ENCODE measurements at regions not wholly inside any gene's neighbourhood (a gene's known extent, or its start where the extent isn't known, plus 50 kb on each side); places are given as distances from the start of the nearest gene placed in this dataset.

- no peak for DNase-seq
- in situ Hi-C loops (cut with MboI; ENCODE audit: low pct_ligation_motif_present in 1 of 4, low pct_unique_long_range_greater_than_20kb in 1 of 4, low sequenced_read_pairs in 3 of 4) = no loop called here
- intact Hi-C loops (cut with DNase I; ENCODE audit: low total_unique reads) = no loop called here
- no peak for TF ChIP-seq EP300 (IDR thresholded peaks at IDR 0.05; ENCODE audit: low read depth)
- no peak for TF ChIP-seq POLR2AphosphoS5 (IDR thresholded peaks at IDR 0.05)
- no peak for TF ChIP-seq CTCF (IDR thresholded peaks at IDR 0.05)
- no peak for TF ChIP-seq POLR2A (IDR thresholded peaks at IDR 0.05)
- H3K4me1 ChIP-seq = no peaks in the 10 kb centered on the region
- no peak overlapping the region for H3K4me3 ChIP-seq
- no peak overlapping the region for H3K27ac ChIP-seq
- H3K9me3 ChIP-seq = no peaks in the 10 kb centered on the region
- WGBS, 2 donors (ENCODE audit: low coverage in 1 of 2) = 75 to 80% methylated on average over 2 of the region's 2 CpGs
- H3K27me3 ChIP-seq = no peaks in the 10 kb centered on the region
- no peaks in the 10 kb centered on the region for H3K36me3 ChIP-seq
These were observed 226.0 kb upstream of the DMAC1 start for GRCh38 chr9:8025551-8025950.

DNA sequence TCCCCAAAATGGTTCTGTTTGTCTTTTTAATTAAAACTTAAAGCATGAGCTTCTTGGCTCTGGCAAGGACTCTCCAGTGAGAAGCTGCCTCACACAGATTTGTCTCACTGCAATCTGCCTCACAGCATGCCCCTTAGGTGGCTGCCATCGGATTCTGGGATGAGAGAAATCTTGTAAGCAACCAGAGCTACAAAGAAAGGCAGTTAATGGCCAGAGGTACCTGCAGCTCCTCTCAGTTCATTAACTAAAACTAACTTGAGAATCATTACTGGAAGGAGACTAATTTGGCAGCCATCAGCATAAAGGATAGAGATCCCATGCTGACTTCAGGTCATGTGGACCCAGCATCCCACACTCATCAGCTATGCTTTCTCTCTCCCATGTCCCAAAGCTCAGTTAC is 220.6 kb upstream of the DMAC1 start:
- Histone ChIP-seq H3K4me1 (no peaks in the 10 kb centered on the region), H3K27ac (no peak overlapping the region), H3K9me3 (no peaks in the 10 kb centered on the region), H3K36me3 (no peaks in the 10 kb centered on the region), H3K27me3 (no peaks in the 10 kb centered on the region), H3K4me3 (no peak overlapping the region)
- no peak for TF ChIP-seq POLR2A (IDR thresholded peaks at IDR 0.05)
- TF ChIP-seq EP300 (IDR thresholded peaks at IDR 0.05; ENCODE audit: low read depth) = no peak
- TF ChIP-seq POLR2AphosphoS5 (IDR thresholded peaks at IDR 0.05) = no peak
- TF ChIP-seq CTCF (IDR thresholded peaks at IDR 0.05) = no peak
- in situ Hi-C loops (cut with MboI; ENCODE audit: low pct_ligation_motif_present in 1 of 4, low pct_unique_long_range_greater_than_20kb in 1 of 4, low sequenced_read_pairs in 3 of 4) = no loop called here
- WGBS, 2 donors (ENCODE audit: low coverage in 1 of 2) = 50 to 76% methylated on average over 1 of the region's 1 CpG
- intact Hi-C loops (cut with DNase I; ENCODE audit: low total_unique reads) = no loop called here
- no peak for DNase-seq

GRCh38 chr9:8019636-8020035 is 220.1 kb upstream of the DMAC1 start:
- no peak for DNase-seq
- Histone ChIP-seq H3K27ac (no peak overlapping the region), H3K4me1 (no peaks in the 10 kb centered on the region), H3K4me3 (no peak overlapping the region), H3K36me3 (no peaks in the 10 kb centered on the region), H3K9me3 (no peaks in the 10 kb centered on the region), H3K27me3 (no peaks in the 10 kb centered on the region)
- TF ChIP-seq CTCF (IDR thresholded peaks at IDR 0.05) = no peak
- no peak for TF ChIP-seq POLR2A (IDR thresholded peaks at IDR 0.05)
- no peak for TF ChIP-seq EP300 (IDR thresholded peaks at IDR 0.05; ENCODE audit: low read depth)
- no peak for TF ChIP-seq POLR2AphosphoS5 (IDR thresholded peaks at IDR 0.05)
- in situ Hi-C loops (cut with MboI; ENCODE audit: low pct_ligation_motif_present in 1 of 4, low pct_unique_long_range_greater_than_20kb in 1 of 4, low sequenced_read_pairs in 3 of 4) = no loop called here
- intact Hi-C loops (cut with DNase I; ENCODE audit: low total_unique reads) = no loop called here
- 85 to 86% methylated on average over 2 to 3 of the region's 3 CpGs for WGBS, 2 donors (ENCODE audit: low coverage in 1 of 2)

- H3K36me3 ChIP-seq = no peaks in the 10 kb centered on the region
- no peaks in the 10 kb centered on the region for H3K9me3 ChIP-seq
- no peaks in the 10 kb centered on the region for H3K27me3 ChIP-seq
- intact Hi-C loops (cut with DNase I; ENCODE audit: low total_unique reads) = no loop called here
- TF ChIP-seq POLR2A (IDR thresholded peaks at IDR 0.05) (no peak), POLR2AphosphoS5 (IDR thresholded peaks at IDR 0.05) (no peak), CTCF (IDR thresholded peaks at IDR 0.05) (no peak), EP300 (IDR thresholded peaks at IDR 0.05; ENCODE audit: low read depth) (no peak)
- H3K4me3 ChIP-seq = no peak overlapping the region
- 73 to 89% methylated on average over 2 of the region's 2 CpGs for WGBS, 2 donors (ENCODE audit: low coverage in 1 of 2)
- no peak for DNase-seq
- in situ Hi-C loops (cut with MboI; ENCODE audit: low pct_ligation_motif_present in 1 of 4, low pct_unique_long_range_greater_than_20kb in 1 of 4, low sequenced_read_pairs in 3 of 4) = no loop called here
- H3K27ac ChIP-seq = no peak overlapping the region
- no peaks in the 10 kb centered on the region for H3K4me1 ChIP-seq
These were observed 215.6 kb upstream of the DMAC1 start for GRCh38 chr9:8014997-8015682.

Measured in transverse colon (tissue), 4 donors.